ENCODE measurements at regions not wholly inside any gene's neighbourhood (a gene's known extent, or its start where the extent isn't known, plus 50 kb on each side); places are given as distances from the start of the nearest gene placed in this dataset.

DNA sequence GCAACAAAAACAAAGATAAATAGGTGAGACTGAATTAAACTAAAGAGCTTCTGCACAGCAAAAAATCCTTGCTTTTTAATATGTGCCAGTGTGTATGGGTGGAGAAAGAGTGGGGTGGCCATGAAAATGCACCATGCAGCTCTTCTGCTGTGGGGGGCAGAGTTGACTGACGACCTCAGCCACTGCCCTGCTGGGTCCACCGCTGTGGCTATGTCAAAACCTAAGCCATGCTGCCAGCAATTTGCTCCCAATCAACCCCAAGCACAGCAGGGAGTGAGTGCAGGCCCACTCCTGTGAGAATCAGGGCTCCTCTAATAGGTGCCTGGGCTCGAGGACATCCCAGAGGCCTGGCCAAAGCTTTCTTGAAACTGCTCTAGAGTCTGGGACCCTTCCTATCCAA is 235.6 kb upstream of the RBBP8 start:
- no peak overlapping the region for H3K9ac ChIP-seq (ENCODE audit: low read length)
- H3K9me2 ChIP-seq (ENCODE audit: insufficient read depth, low read length), result no peaks in the 10 kb centered on the region
- H3K27me3 ChIP-seq (ENCODE audit: insufficient read depth, low read depth, low read length), result no peaks in the 10 kb centered on the region
- H4K20me1 ChIP-seq (ENCODE audit: insufficient read depth), result no peaks in the 10 kb centered on the region
- no peaks in the 10 kb centered on the region for H3F3A ChIP-seq (ENCODE audit: insufficient read depth, low read length, poor library complexity, severe bottlenecking)
- H3K27ac ChIP-seq (ENCODE audit: low read length), result no peak overlapping the region
- H3K4me3 ChIP-seq (ENCODE audit: low read length), result no peak overlapping the region
- no peaks in the 10 kb centered on the region for H3K79me2 ChIP-seq (replicated peaks; ENCODE audit: insufficient read depth, low read length)
- TF ChIP-seq, protein P1, sequence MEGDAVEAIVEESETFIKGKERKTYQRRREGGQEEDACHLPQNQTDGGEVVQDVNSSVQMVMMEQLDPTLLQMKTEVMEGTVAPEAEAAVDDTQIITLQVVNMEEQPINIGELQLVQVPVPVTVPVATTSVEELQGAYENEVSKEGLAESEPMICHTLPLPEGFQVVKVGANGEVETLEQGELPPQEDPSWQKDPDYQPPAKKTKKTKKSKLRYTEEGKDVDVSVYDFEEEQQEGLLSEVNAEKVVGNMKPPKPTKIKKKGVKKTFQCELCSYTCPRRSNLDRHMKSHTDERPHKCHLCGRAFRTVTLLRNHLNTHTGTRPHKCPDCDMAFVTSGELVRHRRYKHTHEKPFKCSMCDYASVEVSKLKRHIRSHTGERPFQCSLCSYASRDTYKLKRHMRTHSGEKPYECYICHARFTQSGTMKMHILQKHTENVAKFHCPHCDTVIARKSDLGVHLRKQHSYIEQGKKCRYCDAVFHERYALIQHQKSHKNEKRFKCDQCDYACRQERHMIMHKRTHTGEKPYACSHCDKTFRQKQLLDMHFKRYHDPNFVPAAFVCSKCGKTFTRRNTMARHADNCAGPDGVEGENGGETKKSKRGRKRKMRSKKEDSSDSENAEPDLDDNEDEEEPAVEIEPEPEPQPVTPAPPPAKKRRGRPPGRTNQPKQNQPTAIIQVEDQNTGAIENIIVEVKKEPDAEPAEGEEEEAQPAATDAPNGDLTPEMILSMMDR (IDR thresholded peaks at IDR 0.05; ENCODE audit: poor library complexity, severe bottlenecking), result no peak
- TF ChIP-seq EZH2 (IDR thresholded peaks at IDR 0.05; ENCODE audit: borderline replicate concordance, insufficient read depth, low read length, poor library complexity, severe bottlenecking), result no peak
- TF ChIP-seq RAD21 (conservative IDR thresholded peaks at IDR 0.05), result no peak
- no peak for TF ChIP-seq SMC3 (conservative IDR thresholded peaks at IDR 0.05; ENCODE audit: poor library complexity)
- no peak for TF ChIP-seq EP300 (conservative IDR thresholded peaks at IDR 0.05; ENCODE audit: poor library complexity, severe bottlenecking)
- TF ChIP-seq POLR2AphosphoS5 (IDR thresholded peaks at IDR 0.05), result no peak
- no peak for TF ChIP-seq MXI1 (conservative IDR thresholded peaks at IDR 0.05; ENCODE audit: poor library complexity, severe bottlenecking)
- no peak for TF ChIP-seq TAF1 (IDR thresholded peaks at IDR 0.05; ENCODE audit: low read depth)
- TF ChIP-seq, protein P2, sequence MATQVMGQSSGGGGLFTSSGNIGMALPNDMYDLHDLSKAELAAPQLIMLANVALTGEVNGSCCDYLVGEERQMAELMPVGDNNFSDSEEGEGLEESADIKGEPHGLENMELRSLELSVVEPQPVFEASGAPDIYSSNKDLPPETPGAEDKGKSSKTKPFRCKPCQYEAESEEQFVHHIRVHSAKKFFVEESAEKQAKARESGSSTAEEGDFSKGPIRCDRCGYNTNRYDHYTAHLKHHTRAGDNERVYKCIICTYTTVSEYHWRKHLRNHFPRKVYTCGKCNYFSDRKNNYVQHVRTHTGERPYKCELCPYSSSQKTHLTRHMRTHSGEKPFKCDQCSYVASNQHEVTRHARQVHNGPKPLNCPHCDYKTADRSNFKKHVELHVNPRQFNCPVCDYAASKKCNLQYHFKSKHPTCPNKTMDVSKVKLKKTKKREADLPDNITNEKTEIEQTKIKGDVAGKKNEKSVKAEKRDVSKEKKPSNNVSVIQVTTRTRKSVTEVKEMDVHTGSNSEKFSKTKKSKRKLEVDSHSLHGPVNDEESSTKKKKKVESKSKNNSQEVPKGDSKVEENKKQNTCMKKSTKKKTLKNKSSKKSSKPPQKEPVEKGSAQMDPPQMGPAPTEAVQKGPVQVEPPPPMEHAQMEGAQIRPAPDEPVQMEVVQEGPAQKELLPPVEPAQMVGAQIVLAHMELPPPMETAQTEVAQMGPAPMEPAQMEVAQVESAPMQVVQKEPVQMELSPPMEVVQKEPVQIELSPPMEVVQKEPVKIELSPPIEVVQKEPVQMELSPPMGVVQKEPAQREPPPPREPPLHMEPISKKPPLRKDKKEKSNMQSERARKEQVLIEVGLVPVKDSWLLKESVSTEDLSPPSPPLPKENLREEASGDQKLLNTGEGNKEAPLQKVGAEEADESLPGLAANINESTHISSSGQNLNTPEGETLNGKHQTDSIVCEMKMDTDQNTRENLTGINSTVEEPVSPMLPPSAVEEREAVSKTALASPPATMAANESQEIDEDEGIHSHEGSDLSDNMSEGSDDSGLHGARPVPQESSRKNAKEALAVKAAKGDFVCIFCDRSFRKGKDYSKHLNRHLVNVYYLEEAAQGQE (IDR thresholded peaks at IDR 0.05; ENCODE audit: borderline replicate concordance), result no peak
- no peaks in the 10 kb centered on the region for H3K9me3 ChIP-seq (ENCODE audit: low read length)
- no peaks in the 10 kb centered on the region for H3K36me3 ChIP-seq (ENCODE audit: insufficient read depth, low read length)
- no peak overlapping the region for H2AFZ ChIP-seq (ENCODE audit: low read depth, low read length)
- H3K4me2 ChIP-seq (ENCODE audit: low read length), result no peak overlapping the region

DNA sequence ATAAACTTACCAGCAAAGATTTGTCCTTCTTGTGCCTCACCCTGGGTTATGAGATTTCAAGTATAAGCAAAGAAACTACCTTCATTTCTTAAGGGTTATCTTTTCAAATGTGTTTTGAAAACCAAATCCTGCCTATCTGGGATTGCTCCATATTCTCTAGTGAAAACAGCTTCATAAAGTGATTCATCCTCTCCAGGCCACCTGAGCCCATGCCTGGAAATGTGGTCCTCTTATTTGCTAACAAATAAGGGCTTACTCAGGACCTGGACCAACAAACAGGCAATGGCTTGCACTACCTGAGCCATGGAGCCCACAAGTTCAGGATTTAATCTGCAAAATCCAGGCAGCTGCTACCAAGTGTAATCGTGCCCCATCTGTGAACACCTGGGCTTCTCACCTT is 234.4 kb upstream of the RBBP8 start:
- Histone ChIP-seq H3K4me2 (ENCODE audit: low read length) (no peak overlapping the region), H4K20me1 (ENCODE audit: insufficient read depth) (no peaks in the 10 kb centered on the region), H3K4me3 (ENCODE audit: low read length) (no peak overlapping the region), H2AFZ (ENCODE audit: low read depth, low read length) (no peak overlapping the region), H3K9me3 (ENCODE audit: low read length) (no peaks in the 10 kb centered on the region), H3F3A (ENCODE audit: insufficient read depth, low read length, poor library complexity, severe bottlenecking) (no peaks in the 10 kb centered on the region), H3K9ac (ENCODE audit: low read length) (no peak overlapping the region), H3K79me2 (replicated peaks; ENCODE audit: insufficient read depth, low read length) (no peaks in the 10 kb centered on the region), H3K36me3 (ENCODE audit: insufficient read depth, low read length) (no peaks in the 10 kb centered on the region), H3K27me3 (ENCODE audit: insufficient read depth, low read depth, low read length) (no peaks in the 10 kb centered on the region), H3K9me2 (ENCODE audit: insufficient read depth, low read length) (no peaks in the 10 kb centered on the region), H3K27ac (ENCODE audit: low read length) (no peak overlapping the region)
- TF ChIP-seq SMC3 (conservative IDR thresholded peaks at IDR 0.05; ENCODE audit: poor library complexity), result no peak
- TF ChIP-seq EP300 (conservative IDR thresholded peaks at IDR 0.05; ENCODE audit: poor library complexity, severe bottlenecking), result no peak
- no peak for TF ChIP-seq POLR2AphosphoS5 (IDR thresholded peaks at IDR 0.05)
- TF ChIP-seq, protein P2 (IDR thresholded peaks at IDR 0.05; ENCODE audit: borderline replicate concordance), result no peak
- TF ChIP-seq, protein P1 (IDR thresholded peaks at IDR 0.05; ENCODE audit: poor library complexity, severe bottlenecking), result no peak
- TF ChIP-seq EZH2 (IDR thresholded peaks at IDR 0.05; ENCODE audit: borderline replicate concordance, insufficient read depth, low read length, poor library complexity, severe bottlenecking), result no peak
- no peak for TF ChIP-seq TAF1 (IDR thresholded peaks at IDR 0.05; ENCODE audit: low read depth)
- TF ChIP-seq MXI1 (conservative IDR thresholded peaks at IDR 0.05; ENCODE audit: poor library complexity, severe bottlenecking), result no peak
- no peak for TF ChIP-seq RAD21 (conservative IDR thresholded peaks at IDR 0.05)

Data from neural cell (in vitro differentiated cells).